Dendritic cell treated with granulocyte-macrophage colony-stimulating factor and Interleukin-4, amounts not matched to agents 40 ng/mL and 50 ng/mL, for 4 days (primary cell): ENCODE measurements at regions not wholly inside any gene's neighbourhood (a gene's known extent, or its start where the extent isn't known, plus 50 kb on each side); places are given as distances from the start of the nearest gene placed in this dataset.

Experiments used
- H3K27ac Mint-ChIP-seq: one replicate; pipeline ENCODE4 v1.8.0; 2022; ENCODE audit warnings: mild to moderate bottlenecking, mixed read lengths
- H3K27me3 Mint-ChIP-seq: one replicate; pipeline ENCODE4 v1.8.0; 2022; ENCODE audit warnings: mild to moderate bottlenecking, mixed read lengths
- H3K36me3 Mint-ChIP-seq: one replicate; pipeline ENCODE4 v1.8.0; 2022; ENCODE audit warnings: low read depth, mixed read lengths
- H3K4me1 Mint-ChIP-seq: one replicate; pipeline ENCODE4 v1.8.0; 2022; ENCODE audit warnings: low read depth, mixed read lengths
- H3K4me3 Mint-ChIP-seq: one replicate; pipeline ENCODE4 v1.8.0; 2022; ENCODE audit warnings: mild to moderate bottlenecking, moderate library complexity, mixed read lengths
- H3K9me3 Mint-ChIP-seq: one replicate; pipeline ENCODE4 v1.8.0; 2022; ENCODE audit warnings: mixed read lengths
- intact Hi-C: fragments of 100-400 bp; cut with micrococcal nuclease; formaldehyde crosslinking; loops from one replicate; pipeline ENCODE4 v1.15.0; 2022

GRCh38 chr5:27328480-27328879, 290.1 kb upstream of the CDH9 start:
- Mint-ChIP-seq H3K9me3 (peaks cover 22% of the 10 kb centered on the region), H3K4me3 (no peak overlapping the region), H3K4me1 (no peaks in the 10 kb centered on the region), H3K36me3 (no peaks in the 10 kb centered on the region), H3K27me3 (no peaks in the 10 kb centered on the region), H3K27ac (no peak overlapping the region)
- intact Hi-C loops: no loop called here

- no peak overlapping the region for H3K27ac Mint-ChIP-seq
- no peaks in the 10 kb centered on the region for H3K27me3 Mint-ChIP-seq
- no peak overlapping the region for H3K4me3 Mint-ChIP-seq
- H3K9me3 Mint-ChIP-seq: peaks cover 21% of the 10 kb centered on the region
- H3K4me1 Mint-ChIP-seq: no peaks in the 10 kb centered on the region
- intact Hi-C loops: no loop called here
- no peaks in the 10 kb centered on the region for H3K36me3 Mint-ChIP-seq
These were observed 287.1 kb upstream of the CDH9 start for GRCh38 chr5:27325513-27325912.

GRCh38 chr5:27318701-27319100, 280.3 kb upstream of the CDH9 start:
- Mint-ChIP-seq H3K4me3 (no peak overlapping the region), H3K27me3 (no peaks in the 10 kb centered on the region), H3K36me3 (no peaks in the 10 kb centered on the region), H3K9me3 (peaks cover 9% of the 10 kb centered on the region), H3K4me1 (no peaks in the 10 kb centered on the region), H3K27ac (no peak overlapping the region)
- intact Hi-C loops: no loop called here

- H3K27ac Mint-ChIP-seq: no peak overlapping the region
- peaks cover 25% of the 10 kb centered on the region for H3K9me3 Mint-ChIP-seq
- no peaks in the 10 kb centered on the region for H3K36me3 Mint-ChIP-seq
- intact Hi-C loops: no loop called here
- H3K27me3 Mint-ChIP-seq: no peaks in the 10 kb centered on the region
- H3K4me1 Mint-ChIP-seq: no peaks in the 10 kb centered on the region
- no peak overlapping the region for H3K4me3 Mint-ChIP-seq
These were observed 277.9 kb upstream of the CDH9 start for GRCh38 chr5:27316271-27316650.

- Mint-ChIP-seq H3K36me3 (no peaks in the 10 kb centered on the region), H3K27me3 (no peaks in the 10 kb centered on the region)
- intact Hi-C loops: no loop called here
These were observed 277.2 kb upstream of the CDH9 start for GRCh38 chr5:27315363-27316270.

GRCh38 chr5:27313549-27313948, 275.2 kb upstream of the CDH9 start:
- no peak overlapping the region for H3K4me3 Mint-ChIP-seq
- no peak overlapping the region for H3K27ac Mint-ChIP-seq
- H3K9me3 Mint-ChIP-seq: peaks cover 20% of the 10 kb centered on the region
- no peaks in the 10 kb centered on the region for H3K27me3 Mint-ChIP-seq
- no peaks in the 10 kb centered on the region for H3K4me1 Mint-ChIP-seq
- intact Hi-C loops: no loop called here
- no peaks in the 10 kb centered on the region for H3K36me3 Mint-ChIP-seq

More at GRCh38 chr5:27315363-27316270, 277.2 kb upstream of the CDH9 start:
- Mint-ChIP-seq H3K4me1 (no peaks in the 10 kb centered on the region), H3K9me3 (peaks cover 25% of the 10 kb centered on the region), H3K4me3 (no peak overlapping the region), H3K27ac (no peak overlapping the region)

- H3K4me1 Mint-ChIP-seq: no peaks in the 10 kb centered on the region
- no peaks in the 10 kb centered on the region for H3K27me3 Mint-ChIP-seq
These were observed 274.0 kb upstream of the CDH9 start for GRCh38 chr5:27312291-27312893.

GRCh38 chr5:27311544-27311943, 273.2 kb upstream of the CDH9 start:
- intact Hi-C loops: no loop called here
- Mint-ChIP-seq H3K4me3 (no peak overlapping the region), H3K4me1 (no peaks in the 10 kb centered on the region), H3K27me3 (no peaks in the 10 kb centered on the region), H3K36me3 (no peaks in the 10 kb centered on the region), H3K27ac (no peak overlapping the region), H3K9me3 (peaks cover 24% of the 10 kb centered on the region)

More at GRCh38 chr5:27312291-27312893, 274.0 kb upstream of the CDH9 start:
- H3K36me3 Mint-ChIP-seq: no peaks in the 10 kb centered on the region
- intact Hi-C loops: no loop called here
- H3K4me3 Mint-ChIP-seq: no peak overlapping the region
- H3K9me3 Mint-ChIP-seq: peaks cover 24% of the 10 kb centered on the region
- H3K27ac Mint-ChIP-seq: no peak overlapping the region

GRCh38 chr5:27308153-27308552, 269.8 kb upstream of the CDH9 start:
- H3K4me1 Mint-ChIP-seq: no peaks in the 10 kb centered on the region
- H3K27me3 Mint-ChIP-seq: no peaks in the 10 kb centered on the region
- no peak overlapping the region for H3K4me3 Mint-ChIP-seq
- intact Hi-C loops: no loop called here
- H3K36me3 Mint-ChIP-seq: no peaks in the 10 kb centered on the region
- H3K27ac Mint-ChIP-seq: no peak overlapping the region
- H3K9me3 Mint-ChIP-seq: peaks cover 21% of the 10 kb centered on the region

GRCh38 chr5:27290172-27290571, 251.8 kb upstream of the CDH9 start:
- no peaks in the 10 kb centered on the region for H3K4me1 Mint-ChIP-seq
- peaks cover 36% of the 10 kb centered on the region for H3K9me3 Mint-ChIP-seq
- H3K4me3 Mint-ChIP-seq: no peak overlapping the region
- H3K36me3 Mint-ChIP-seq: no peaks in the 10 kb centered on the region
- intact Hi-C loops: no loop called here
- H3K27ac Mint-ChIP-seq: no peak overlapping the region
- H3K27me3 Mint-ChIP-seq: no peaks in the 10 kb centered on the region

GRCh38 chr5:27276119-27276518, 237.7 kb upstream of the CDH9 start:
- Mint-ChIP-seq H3K4me1 (no peaks in the 10 kb centered on the region), H3K9me3 (peaks cover 15% of the 10 kb centered on the region), H3K4me3 (no peak overlapping the region), H3K36me3 (no peaks in the 10 kb centered on the region), H3K27me3 (no peaks in the 10 kb centered on the region), H3K27ac (no peak overlapping the region)
- intact Hi-C loops: no loop called here

- H3K27me3 Mint-ChIP-seq: no peaks in the 10 kb centered on the region
- H3K4me1 Mint-ChIP-seq: no peaks in the 10 kb centered on the region
- H3K36me3 Mint-ChIP-seq: no peaks in the 10 kb centered on the region
- H3K27ac Mint-ChIP-seq: no peak overlapping the region
- H3K9me3 Mint-ChIP-seq: peaks cover 15% of the 10 kb centered on the region
- H3K4me3 Mint-ChIP-seq: no peak overlapping the region
- intact Hi-C loops: no loop called here
These were observed 237.0 kb upstream of the CDH9 start for GRCh38 chr5:27275345-27275744.

GRCh38 chr5:27269766-27270165, 231.4 kb upstream of the CDH9 start:
- Mint-ChIP-seq H3K4me3 (no peak overlapping the region), H3K27ac (no peak overlapping the region), H3K27me3 (no peaks in the 10 kb centered on the region), H3K36me3 (no peaks in the 10 kb centered on the region), H3K4me1 (no peaks in the 10 kb centered on the region), H3K9me3 (peaks cover 36% of the 10 kb centered on the region)
- intact Hi-C loops: no loop called here

GRCh38 chr5:27267209-27267824, 228.9 kb upstream of the CDH9 start:
- no peak overlapping the region for H3K27ac Mint-ChIP-seq
- intact Hi-C loops: no loop called here
- no peak overlapping the region for H3K4me3 Mint-ChIP-seq
- peaks cover 40% of the 10 kb centered on the region for H3K9me3 Mint-ChIP-seq
- H3K36me3 Mint-ChIP-seq: no peaks in the 10 kb centered on the region
- H3K4me1 Mint-ChIP-seq: no peaks in the 10 kb centered on the region
- H3K27me3 Mint-ChIP-seq: no peaks in the 10 kb centered on the region
